Muscle of leg (tissue), 3 donors: ENCODE measurements at regions not wholly inside any gene's neighbourhood (a gene's known extent, or its start where the extent isn't known, plus 50 kb on each side); places are given as distances from the start of the nearest gene placed in this dataset.
"Not testable (repeated sequence)": the region's sequence is repeated elsewhere in the genome, so short reads cannot be mapped to it uniquely, and the experiment has no call there.

Experiments used
- DNase-seq: peaks from one replicate; pipeline ENCODE4 v3.0.0; 2013
- H3K27ac ChIP-seq: one replicate; pipeline ENCODE4 v1.5.1; 2013; ENCODE audit warnings: mild to moderate bottlenecking, low read length, control low read depth
- H3K27me3 ChIP-seq: one replicate; pipeline ENCODE4 v1.6.1; 2013; ENCODE audit warnings: low read length; ENCODE audit not compliant: control insufficient read depth, insufficient read depth
- H3K36me3 ChIP-seq: one replicate; pipeline ENCODE4 v1.6.1; 2013; ENCODE audit warnings: low read length; ENCODE audit not compliant: control insufficient read depth, insufficient read depth
- H3K4me1 ChIP-seq: one replicate; pipeline ENCODE4 v1.6.1; 2013; ENCODE audit warnings: low read length; ENCODE audit not compliant: control insufficient read depth, insufficient read depth
- H3K4me3 ChIP-seq: one replicate; pipeline ENCODE4 v1.5.1; 2013; ENCODE audit warnings: low read length, control low read depth
- H3K9me3 ChIP-seq: replicated peaks from 2 replicates; pipeline ENCODE4 v1.6.1; 2013; ENCODE audit warnings: low read depth, low read length; ENCODE audit not compliant: control insufficient read depth
- WGBS: methylation state at CpG from one replicate; pipeline ENCODE4 v1.1.5; 2013; ENCODE audit warnings: missing lambda C conversion rate; ENCODE audit not compliant: insufficient coverage; 5-methylcytosine and 5-hydroxymethylcytosine counted together

- peaks cover 12% of the 10 kb centered on the region for H3K4me1 ChIP-seq
- peaks cover 34% of the 10 kb centered on the region for H3K27me3 ChIP-seq
- H3K4me3 ChIP-seq: no peak overlapping the region
- no peaks in the 10 kb centered on the region for H3K36me3 ChIP-seq
- no peak overlapping the region for H3K27ac ChIP-seq
- no peaks in the 10 kb centered on the region for H3K9me3 ChIP-seq
- no peak for DNase-seq
- 80% methylated on average over 5 of the region's 7 CpGs for whole genome bisulfite sequencing
Observed at GRCh38 chr16:87035053-87035452, 282.1 kb downstream of the C16orf95 start.

- Histone ChIP-seq H3K27ac (no peak overlapping the region), H3K4me3 (no peak overlapping the region), H3K9me3 (no peaks in the 10 kb centered on the region), H3K4me1 (peaks cover 12% of the 10 kb centered on the region), H3K36me3 (no peaks in the 10 kb centered on the region), H3K27me3 (peaks cover 35% of the 10 kb centered on the region)
- WGBS: 60% methylated on average over 3 of the region's 7 CpGs
- peak; percentile 42 for DNase-seq
Observed at GRCh38 chr16:87037012-87037411, 280.2 kb downstream of the C16orf95 start.

- WGBS: 90% methylated on average over 1 of the region's 3 CpGs
- H3K4me3 ChIP-seq, H3K27ac ChIP-seq: not testable (repeated sequence)
Observed at GRCh38 chr16:87038528-87038927, 278.7 kb downstream of the C16orf95 start.

GRCh38 chr16:87040169-87041117 is 276.7 kb downstream of the C16orf95 start:
- peaks cover 5% of the 10 kb centered on the region for H3K4me1 ChIP-seq
- WGBS: 65% methylated on average over 13 of the region's 15 CpGs
- H3K4me3 ChIP-seq: no peak overlapping the region
- peaks cover 38% of the 10 kb centered on the region for H3K27me3 ChIP-seq
- no peaks in the 10 kb centered on the region for H3K9me3 ChIP-seq
- H3K27ac ChIP-seq: no peak overlapping the region
- no peaks in the 10 kb centered on the region for H3K36me3 ChIP-seq
- DNase-seq: no peak

More at GRCh38 chr16:87038528-87038927, 278.7 kb downstream of the C16orf95 start:
- not testable (repeated sequence) for DNase-seq, H3K4me1 ChIP-seq, H3K36me3 ChIP-seq, H3K9me3 ChIP-seq
- H3K27me3 ChIP-seq: peaks cover 35% of the 10 kb centered on the region

GRCh38 chr16:87041286-87041685 is 275.9 kb downstream of the C16orf95 start:
- WGBS: 64% methylated on average over 6 of the region's 16 CpGs
- Histone ChIP-seq H3K27me3 (peaks cover 44% of the 10 kb centered on the region), H3K4me3 (no peak overlapping the region), H3K36me3 (no peaks in the 10 kb centered on the region), H3K9me3 (no peaks in the 10 kb centered on the region), H3K4me1 (peaks cover 5% of the 10 kb centered on the region), H3K27ac (no peak overlapping the region)
- DNase-seq: no peak

- 64% methylated on average over 16 of the region's 20 CpGs for WGBS
- H3K27ac ChIP-seq: no peak overlapping the region
- peaks cover 56% of the 10 kb centered on the region for H3K27me3 ChIP-seq
- peak; percentile 33 for DNase-seq
- no peaks in the 10 kb centered on the region for H3K9me3 ChIP-seq
- peaks cover 5% of the 10 kb centered on the region for H3K4me1 ChIP-seq
- H3K36me3 ChIP-seq: no peaks in the 10 kb centered on the region
- H3K4me3 ChIP-seq: no peak overlapping the region
Observed at GRCh38 chr16:87042551-87043230, 274.5 kb downstream of the C16orf95 start.

GRCh38 chr16:87043231-87044031 is 273.8 kb downstream of the C16orf95 start:
- Histone ChIP-seq H3K36me3 (no peaks in the 10 kb centered on the region), H3K9me3 (no peaks in the 10 kb centered on the region), H3K27ac (peak overlapping the region; percentile 20), H3K4me3 (no peak overlapping the region), H3K4me1 (peaks cover 5% of the 10 kb centered on the region), H3K27me3 (peaks cover 62% of the 10 kb centered on the region)
- DNase-seq: peak; percentile 75
- 61% methylated on average over 7 of the region's 20 CpGs for WGBS

- no peaks in the 10 kb centered on the region for H3K36me3 ChIP-seq
- DNase-seq: no peak
Observed at GRCh38 chr16:87044032-87044382, 273.2 kb downstream of the C16orf95 start.

GRCh38 chr16:87044829-87045228 is 272.4 kb downstream of the C16orf95 start:
- WGBS: 76% methylated on average over 11 of the region's 11 CpGs
- no peaks in the 10 kb centered on the region for H3K36me3 ChIP-seq
- no peak overlapping the region for H3K27ac ChIP-seq
- DNase-seq: no peak
- peaks cover 61% of the 10 kb centered on the region for H3K27me3 ChIP-seq
- no peak overlapping the region for H3K4me3 ChIP-seq
- peaks cover 5% of the 10 kb centered on the region for H3K4me1 ChIP-seq
- no peaks in the 10 kb centered on the region for H3K9me3 ChIP-seq

More at GRCh38 chr16:87044032-87044382, 273.2 kb downstream of the C16orf95 start:
- no peak overlapping the region for H3K4me3 ChIP-seq
- H3K4me1 ChIP-seq: peaks cover 5% of the 10 kb centered on the region
- H3K9me3 ChIP-seq: no peaks in the 10 kb centered on the region
- peaks cover 65% of the 10 kb centered on the region for H3K27me3 ChIP-seq
- WGBS: 55% methylated on average over 8 of the region's 8 CpGs
- H3K27ac ChIP-seq: no peak overlapping the region
